NT2/D1 (cell line): ENCODE measurements at regions not wholly inside any gene's neighbourhood (a gene's known extent, or its start where the extent isn't known, plus 50 kb on each side); places are given as distances from the start of the nearest gene placed in this dataset.

Experiments
- SUZ12 ChIP-seq: IDR thresholded peaks from 2 replicates; pipeline ENCODE4 v1.6.1; 2011; ENCODE audit not compliant: insufficient read length, insufficient read depth; ENCODE audit errors: extremely low read depth
- YY1 ChIP-seq: IDR thresholded peaks from 2 replicates; pipeline ENCODE4 v1.6.1; 2011; ENCODE audit not compliant: insufficient read length, insufficient read depth
- ZNF274 ChIP-seq: IDR thresholded peaks from 2 replicates; pipeline ENCODE4 v1.6.1; 2011; ENCODE audit warnings: mild to moderate bottlenecking, low read depth, low read length

DNA sequence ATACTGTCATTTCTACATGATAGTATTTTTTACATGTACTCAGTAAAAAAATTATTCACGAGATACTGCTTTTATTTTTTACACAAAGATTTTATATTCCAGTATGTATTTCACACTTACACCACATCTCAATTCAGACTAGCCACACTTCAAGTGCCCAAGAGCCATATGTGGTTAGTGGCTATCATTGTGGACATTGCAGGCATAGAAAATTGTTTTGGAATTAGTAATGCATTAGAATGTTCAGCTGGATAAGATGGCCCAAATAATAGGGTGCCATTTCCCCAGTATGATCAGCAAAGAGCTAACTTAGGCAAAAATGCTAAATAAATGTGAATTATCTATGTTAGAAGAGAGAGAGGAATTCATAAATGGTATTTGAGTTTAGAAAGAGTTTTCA, 203.8 kb upstream of the MCTP2 start:
- TF ChIP-seq ZNF274 (no peak), YY1 (no peak), SUZ12 (no peak)
